GM21423 (cell line): ENCODE measurements at regions not wholly inside any gene's neighbourhood (a gene's known extent, or its start where the extent isn't known, plus 50 kb on each side); places are given as distances from the start of the nearest gene placed in this dataset.

ENCODE experiments used
- ATAC-seq: cut with Tn5 transposase; IDR thresholded peaks from one replicate; pipeline ENCODE4 v1.9.1; 2021; ENCODE audit warnings: mild to moderate bottlenecking, moderate library complexity; ENCODE audit not compliant: unreplicated experiment

DNA sequence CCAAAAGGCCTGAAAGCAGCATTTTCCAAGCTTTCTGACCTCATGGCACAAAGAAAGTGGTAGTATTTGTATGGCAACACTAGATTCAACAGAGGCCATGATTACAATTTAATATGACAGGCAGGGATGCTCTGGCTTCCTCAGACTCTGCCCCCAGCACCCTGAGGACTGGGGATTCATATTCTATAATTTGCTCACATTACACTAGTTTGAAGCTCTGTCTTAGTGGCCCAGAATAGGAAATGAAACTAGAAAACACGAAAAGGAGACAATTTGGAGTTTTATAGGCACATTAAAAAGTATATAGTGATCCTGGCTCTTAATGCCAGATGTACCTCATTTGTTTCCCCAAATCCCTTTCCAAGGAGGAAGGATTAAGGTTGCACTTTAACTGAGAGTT is 173.0 kb upstream of the STK17B start:
- ATAC-seq = no peak

DNA sequence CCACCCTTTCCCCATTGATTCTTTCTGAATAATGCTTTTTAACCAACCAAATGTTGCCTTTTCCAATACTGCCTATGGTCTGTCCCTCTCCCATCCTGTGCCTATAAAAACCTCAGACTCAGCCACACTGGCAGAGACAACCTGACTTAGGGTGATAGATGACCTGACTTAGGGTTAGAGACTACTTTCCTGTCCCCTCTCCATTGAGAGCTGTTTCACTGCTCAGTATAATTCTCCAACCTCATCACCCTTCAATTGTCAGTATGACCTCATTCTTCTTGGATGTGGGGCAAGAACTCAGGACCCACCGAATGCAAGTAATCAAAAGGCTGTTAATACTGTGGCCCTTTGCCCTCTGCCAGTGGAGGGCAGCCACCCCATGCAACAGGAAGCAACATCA is 182.3 kb upstream of the STK17B start:
- no peak for ATAC-seq

DNA sequence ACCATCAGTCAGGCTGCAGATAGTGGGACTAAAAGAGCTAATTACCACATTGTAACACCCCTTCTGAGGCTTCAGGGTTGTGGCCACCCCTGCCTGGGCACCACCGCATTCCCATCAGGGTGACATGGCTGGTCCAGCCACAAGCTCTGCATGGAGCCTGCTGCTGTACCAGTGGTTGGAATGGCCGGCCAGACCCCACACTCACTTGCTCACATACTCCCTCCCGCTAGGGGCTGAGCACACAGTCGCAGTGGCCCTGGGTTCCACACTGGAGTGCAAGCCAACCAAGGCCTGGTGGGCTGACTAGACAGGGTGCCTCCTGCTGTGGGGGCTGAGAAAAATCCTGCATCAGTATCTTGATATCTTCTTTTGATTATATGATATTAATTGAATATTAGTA is 182.8 kb upstream of the STK17B start:
- no peak for ATAC-seq

DNA sequence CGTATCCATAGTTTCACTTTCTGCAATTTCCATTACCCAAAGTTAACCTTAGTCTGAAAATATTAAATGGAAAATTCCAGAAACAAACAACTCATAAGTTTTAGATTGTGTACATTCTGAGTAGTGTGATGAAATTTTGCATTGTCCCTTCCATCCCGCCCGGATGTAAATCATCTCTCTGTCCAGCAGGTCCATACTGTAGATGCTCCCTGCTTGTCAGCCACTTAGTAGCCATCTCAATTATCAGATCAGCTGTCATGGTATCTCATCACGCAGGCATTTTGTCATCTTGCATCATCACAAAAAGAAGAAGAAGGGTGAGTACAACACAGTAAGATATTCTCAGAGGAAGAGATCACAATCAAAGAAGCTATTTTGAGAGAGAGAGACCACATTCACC is 185.0 kb upstream of the STK17B start:
- ATAC-seq = no peak

DNA sequence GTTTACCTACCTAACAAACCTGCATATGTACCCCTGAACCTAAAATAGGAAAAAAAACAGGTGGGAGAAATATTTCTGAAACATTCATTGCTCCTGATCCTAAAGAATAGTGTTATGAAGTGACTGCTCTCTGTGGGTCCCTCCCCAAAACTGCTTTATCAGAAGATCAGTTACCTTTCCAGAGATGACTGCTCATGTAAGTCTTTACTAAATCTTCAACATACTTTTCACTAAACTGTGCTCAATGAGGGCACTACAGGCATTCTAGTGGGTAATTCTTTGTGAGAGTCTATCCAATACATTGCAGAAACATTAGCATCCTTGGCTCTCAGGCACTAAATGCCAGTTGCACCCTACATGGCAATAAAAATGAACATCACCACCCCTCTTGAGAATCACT is 189.3 kb upstream of the STK17B start:
- ATAC-seq = no peak

DNA sequence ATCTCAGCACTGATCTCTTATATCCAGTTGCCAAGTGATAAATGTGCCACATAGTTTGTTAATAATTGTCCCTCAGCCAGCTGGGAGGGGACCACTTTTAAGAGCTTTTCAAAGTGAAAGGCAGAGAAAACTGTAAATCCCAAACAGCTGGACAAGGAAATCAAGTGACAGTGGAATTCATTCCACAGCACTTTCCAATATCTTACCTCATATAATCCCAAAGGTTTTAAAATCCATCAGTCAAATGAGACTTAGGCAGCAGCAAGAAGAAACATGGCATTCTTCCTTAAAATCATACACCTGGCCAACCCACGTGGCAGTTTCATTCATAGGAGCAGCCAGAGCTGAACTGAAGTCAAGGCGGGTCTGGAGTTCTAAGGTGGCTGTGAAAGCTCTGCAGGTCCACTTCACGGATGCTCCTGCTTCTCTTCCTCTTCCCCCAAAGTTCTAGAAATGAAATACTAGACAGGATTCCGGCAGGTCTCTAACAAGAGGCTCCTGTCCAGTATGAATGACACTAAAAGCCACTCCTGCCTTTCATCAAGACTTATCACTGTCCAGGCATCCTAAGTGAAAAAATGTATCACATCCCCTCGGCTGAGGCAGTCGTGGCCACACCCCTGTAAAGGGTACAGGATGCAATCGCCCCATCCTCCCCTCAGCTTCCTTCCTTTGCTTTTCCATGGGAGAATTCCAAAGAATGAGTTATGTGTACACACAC is 190.4 kb upstream of the STK17B start:
- no peak for ATAC-seq

DNA sequence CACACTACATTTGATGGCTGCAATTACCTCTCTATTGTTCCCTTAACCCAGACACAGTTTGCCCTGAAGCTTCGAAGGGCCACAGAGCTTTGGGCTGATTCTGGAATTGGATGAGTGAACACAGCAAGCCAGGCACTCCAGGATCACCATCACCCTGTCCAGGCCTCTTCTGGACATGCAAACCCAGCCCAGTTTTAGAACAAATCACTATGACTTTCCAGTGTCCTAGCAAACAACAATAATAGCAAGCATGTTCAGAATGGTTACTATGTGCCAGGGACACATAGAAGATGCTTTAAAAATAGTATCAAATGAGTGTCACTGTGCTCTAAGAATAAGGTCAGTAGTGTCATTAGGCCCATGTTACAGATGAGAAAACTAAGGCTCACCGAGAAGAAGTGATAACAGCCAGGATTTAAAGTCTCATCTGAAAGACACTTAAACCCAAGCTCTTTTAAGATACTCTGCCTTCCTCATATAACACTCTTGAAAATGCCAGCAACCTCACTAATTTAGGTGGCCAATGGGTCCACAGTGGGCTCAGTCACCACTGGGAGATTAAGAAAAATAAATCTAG is 191.7 kb upstream of the STK17B start:
- ATAC-seq = no peak

DNA sequence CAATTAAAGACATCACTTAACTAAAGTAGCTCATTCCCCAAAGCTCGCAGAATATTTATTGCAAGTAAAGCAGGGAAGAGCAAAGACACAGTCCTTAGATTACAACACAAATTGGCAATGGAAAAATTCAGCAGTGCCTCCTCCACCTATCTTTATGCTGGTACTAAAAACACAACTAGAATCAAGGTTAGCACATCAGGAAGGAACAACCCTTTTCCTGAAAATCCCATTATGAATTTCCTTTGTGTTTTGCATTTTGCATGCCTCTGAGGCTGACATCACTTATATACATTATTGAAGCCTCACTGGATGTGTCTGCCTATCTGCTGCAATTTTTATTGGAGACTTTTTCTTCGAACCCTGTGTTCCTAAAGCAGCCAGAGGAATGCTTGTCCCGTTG is 193.8 kb upstream of the STK17B start:
- no peak for ATAC-seq

DNA sequence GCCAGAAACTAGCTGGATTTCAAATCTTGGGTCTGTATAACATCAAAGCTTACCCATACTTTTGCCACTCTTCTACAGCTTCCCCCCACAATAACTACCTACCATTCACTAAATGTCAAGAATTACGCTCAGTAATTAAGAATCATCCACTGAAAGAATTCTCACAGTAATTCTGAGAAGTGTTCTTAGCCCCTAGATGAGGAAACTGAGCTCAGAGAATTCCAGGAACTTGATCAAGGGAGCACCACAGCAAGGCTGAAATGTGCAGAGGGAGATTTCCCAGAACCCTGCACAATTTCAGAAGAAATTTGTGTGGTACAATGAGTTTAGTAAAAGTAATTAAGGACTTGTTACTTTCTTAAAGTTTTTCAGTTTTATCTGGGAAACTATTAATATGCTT is 194.5 kb upstream of the STK17B start:
- no peak for ATAC-seq

DNA sequence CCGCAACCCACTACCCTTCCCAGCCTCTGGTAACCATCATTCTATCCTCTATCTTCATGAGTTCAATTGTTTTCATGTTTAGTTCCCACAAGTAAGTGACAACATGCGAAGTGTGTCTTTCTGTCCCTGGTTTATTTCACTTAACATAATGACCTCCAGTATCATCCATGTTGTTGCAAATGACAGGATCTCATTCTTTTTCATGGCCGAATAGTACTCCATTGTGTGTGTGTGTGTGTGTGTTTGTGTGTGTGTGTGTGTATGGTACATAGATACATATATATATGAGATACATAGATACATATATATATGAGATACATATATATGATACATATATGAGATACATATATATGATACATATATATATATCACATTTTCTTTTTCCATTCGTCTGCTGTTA is 196.3 kb upstream of the STK17B start:
- ATAC-seq = no peak

DNA sequence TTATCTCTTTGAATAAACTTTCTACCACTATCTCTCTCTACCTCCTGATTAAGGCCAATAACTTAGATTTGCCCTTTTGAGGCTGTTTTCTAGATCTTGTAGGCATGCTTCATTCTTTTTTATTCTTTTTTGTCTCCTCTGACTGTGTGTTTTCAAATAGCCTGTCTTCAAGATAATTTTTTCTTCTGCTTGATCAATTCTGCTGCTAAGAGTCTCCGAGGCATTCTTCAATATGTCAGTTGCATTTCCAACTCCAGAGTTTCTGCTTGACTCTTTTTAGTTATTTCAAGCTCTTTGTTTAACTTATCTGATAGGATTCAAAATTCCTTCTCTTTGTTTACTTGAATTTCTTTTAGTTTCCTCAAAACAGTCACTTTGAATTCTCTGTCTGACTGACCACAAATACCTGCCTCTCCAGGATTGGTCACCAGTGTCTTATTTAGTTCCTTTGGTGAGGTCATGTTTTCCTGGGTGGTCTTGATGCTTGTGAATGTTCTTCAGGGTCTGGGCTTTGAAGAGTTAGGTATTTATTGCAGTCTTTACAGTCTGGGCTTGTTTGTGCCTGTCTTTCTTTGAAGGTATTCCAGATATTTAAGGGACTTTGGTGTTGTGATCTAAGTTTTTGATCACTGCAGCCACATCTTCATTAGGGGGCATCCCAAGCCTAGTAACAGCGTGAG is 197.3 kb upstream of the STK17B start:
- ATAC-seq = no peak

DNA sequence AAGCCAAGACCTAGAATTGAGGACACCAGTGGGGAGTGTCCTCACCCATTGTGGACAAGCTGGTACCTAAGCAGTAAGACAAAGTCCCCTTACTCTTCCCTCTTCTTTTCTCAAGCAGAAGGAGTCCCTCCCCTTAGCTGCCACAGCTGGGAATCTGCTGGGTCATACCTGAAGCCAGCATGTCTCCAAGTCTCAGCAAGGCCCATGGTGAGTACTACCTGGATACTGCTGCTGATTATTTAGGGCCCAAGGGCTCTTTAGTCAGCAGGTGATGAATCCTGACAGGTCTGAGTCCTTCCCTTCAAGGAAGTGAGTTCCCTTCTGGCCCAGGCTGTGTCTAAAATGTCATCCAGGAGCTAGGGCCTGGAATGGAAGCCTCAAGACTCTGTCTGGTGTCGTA is 198.6 kb upstream of the STK17B start:
- ATAC-seq = no peak

DNA sequence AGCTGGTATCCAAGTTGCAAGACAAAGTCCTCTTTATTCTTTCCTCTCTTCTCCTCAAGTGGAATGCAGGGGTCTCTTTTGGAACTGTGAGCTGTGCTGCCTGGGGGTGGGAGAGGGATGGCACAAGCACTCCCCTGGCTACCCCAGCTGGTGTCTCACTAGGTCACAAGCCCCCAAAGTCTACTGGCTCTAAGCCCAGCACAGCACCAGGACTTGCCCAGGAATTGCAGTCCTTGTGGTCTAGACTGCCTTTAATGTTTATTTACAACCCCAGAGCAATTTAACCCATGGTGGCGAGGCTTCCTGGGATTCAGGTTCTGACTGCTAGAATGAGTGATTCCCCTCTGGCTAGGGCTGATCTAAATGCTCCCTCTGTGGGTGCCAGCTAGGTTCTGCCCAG is 199.0 kb upstream of the STK17B start:
- ATAC-seq = no peak

DNA sequence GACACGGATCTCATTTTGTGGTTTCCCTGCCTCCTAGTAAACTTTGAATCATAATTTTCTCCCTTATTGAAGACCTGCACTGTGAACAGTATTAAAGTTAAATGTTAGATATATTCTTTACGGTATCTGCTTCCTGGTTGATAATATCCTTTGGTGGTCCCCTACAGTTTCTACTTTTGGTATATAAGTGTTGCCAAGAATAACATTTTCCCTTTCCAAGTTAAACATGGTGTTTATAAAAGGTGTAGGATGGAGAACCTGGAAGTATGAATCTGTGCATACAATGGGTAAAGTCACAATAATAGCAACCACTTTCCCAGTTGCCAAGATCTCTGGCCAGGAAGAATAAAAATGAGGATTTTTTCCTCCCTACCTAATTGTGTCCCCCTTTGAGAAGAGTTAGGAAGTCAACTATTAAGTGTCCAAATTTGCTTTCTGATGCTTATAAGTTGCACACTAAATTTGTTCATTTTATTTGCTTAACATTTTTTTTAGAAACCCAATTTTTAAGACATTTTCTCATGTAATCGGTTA is 201.0 kb upstream of the STK17B start:
- ATAC-seq = no peak

DNA sequence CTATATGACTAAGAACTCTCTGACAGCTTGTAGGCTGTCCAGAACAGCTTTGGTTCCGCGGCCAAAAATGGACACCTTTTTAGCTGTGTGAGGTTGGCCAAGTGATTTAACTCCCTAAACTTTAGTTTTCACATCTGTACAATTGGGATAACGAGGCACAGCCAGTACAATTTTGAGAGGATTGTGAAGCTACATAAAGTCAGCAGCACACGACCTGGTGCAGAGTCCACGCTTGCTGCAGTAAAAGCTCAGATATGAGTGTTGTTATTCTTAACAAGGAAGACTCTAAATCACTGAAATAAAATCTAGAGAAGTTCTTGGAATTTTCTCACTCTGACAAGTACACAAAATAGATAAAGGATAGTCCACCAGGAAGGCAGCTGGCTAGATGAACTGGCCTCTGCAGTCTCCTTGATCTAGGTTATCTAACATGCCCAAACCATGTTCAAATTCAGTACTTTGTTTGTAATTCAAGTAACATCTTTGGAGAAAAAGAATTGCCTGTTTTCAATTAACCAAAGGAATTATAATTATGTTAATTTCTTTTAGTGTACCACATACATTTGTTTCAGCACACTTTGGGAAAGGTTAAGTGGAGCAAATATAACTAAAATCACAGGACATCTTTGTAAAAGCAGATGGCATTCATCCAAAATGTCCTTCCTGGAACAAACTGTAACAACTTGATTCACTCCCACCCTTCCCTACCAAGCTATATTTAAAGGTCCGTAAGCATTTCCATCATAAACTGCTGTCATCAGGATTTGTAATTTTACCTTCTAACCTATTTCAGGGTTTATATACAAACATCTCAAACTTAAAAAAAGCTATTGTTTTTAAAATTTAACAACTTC is 201.7 kb upstream of the STK17B start:
- ATAC-seq = no peak

DNA sequence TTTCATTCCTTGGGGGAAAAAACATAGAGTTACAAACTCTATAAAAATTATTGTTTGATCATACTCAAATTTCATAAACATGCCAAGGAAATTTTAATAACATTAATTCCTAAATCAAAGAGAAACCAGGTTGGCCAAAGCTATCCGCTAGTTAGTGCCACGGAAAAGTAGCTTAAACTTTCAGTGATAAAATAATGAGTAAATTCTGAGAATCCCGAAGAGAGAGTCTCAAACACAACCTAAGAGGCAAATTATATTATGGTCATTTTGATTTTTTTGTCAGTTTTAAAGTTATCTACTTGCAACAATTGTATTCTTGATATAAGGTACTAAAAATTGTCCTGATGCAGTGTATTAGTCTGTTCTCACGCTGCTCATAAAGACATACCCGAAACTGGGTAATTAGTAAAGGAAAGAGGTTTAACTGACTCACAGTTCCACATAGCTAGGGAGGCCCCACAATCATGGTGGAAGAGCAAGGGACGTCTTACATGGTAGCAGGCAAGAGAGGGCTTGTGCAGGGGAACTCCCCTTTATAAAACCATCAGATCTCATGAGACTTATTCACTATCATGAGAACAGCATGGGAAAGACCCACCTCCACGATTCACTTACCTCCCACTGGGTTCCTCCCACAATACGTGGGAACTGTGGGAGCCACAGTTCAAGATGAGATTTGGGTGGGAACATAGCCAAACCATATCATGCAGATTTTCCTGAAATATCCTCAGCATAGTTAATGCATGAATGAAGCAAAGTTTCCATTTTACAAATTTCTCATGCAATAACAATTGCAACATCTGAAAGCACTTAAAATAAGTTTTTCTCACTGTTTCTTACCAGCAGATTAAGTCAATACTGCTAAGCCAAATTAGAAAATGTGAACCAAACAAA is 205.9 kb upstream of the STK17B start:
- ATAC-seq = peak; percentile 48

DNA sequence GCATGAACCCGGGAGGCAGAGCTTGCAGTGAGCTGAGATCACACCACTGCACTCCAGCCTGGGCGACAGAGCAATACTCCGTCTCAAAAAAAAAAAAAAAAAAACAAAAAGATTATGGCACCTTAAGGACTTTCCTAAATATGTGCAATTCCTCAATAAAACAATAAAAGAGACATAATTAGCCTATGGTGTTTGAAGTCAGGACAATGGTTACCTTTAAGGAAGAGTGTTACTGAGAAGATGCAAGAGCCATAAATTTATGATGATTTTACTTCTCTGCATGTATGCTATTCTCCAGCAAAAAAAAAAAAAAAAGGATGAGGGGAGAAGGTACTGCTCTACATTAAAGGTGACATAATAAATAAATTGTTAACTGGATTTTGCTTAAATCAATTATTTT is 208.2 kb upstream of the STK17B start:
- no peak for ATAC-seq

DNA sequence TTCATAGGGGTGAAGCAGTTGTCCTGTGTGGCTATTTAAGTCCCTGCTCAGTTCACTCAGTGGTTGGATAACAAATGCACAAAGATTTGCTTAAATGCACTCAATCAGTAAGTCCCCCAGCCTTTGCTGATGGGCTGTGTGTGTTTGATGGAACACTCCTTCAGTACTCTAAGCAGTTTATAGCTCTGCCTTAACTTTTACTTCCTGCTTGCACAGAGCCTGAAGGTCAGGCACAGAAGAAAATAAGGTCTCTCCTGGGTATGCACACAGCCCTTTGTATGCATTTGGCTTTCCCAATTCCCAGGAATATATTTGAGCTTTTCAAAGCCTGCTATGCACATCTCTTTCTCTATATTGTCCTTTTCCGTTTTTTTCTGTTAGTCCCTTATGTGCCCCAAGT is 208.7 kb upstream of the STK17B start:
- no peak for ATAC-seq

DNA sequence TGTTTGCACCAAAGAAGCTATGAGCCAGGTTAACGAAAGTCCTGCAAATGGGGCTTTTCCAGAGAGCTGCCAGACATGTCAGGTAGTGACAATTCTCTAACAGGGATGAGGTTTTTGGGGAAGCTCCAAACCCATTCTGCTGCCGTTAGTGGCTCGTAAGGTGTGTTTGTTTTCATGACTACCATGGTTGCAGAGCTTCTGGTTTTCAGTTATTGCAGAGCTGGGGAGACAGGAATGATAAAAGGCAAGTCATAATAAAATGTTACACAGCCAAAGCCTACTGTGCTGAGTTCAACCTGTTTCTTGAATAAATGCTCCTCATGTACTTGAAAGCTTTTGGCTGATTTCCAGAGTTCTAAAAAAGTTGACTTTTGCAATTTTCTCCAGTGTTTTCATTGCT is 209.2 kb upstream of the STK17B start:
- ATAC-seq = no peak

DNA sequence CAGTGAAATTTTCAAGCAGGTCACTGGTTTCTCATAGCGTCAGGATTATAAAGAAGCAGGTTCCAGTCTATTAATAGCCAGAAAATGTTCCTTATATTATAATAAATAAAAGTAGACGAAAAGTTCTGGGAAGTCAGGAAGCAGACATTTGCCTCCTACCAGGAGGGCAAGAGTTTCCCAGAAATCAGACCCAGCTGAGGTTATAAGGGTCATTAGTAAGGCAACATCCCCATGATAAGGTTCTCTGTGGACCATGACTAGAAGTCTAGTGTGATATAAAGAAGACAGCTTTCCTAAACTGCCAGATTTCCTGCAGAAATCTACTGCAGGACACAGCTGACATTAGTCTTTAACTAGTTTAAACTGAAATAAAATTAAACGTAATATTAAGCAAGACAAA is 210.1 kb upstream of the STK17B start:
- ATAC-seq = no peak
